Thyroid gland (tissue), 4 donors: ENCODE measurements at regions not wholly inside any gene's neighbourhood (a gene's known extent, or its start where the extent isn't known, plus 50 kb on each side); places are given as distances from the start of the nearest gene placed in this dataset.
"Not testable (repeated sequence)": the region's sequence is repeated elsewhere in the genome, so short reads cannot be mapped to it uniquely, and the experiment has no call there.

ENCODE experiments used
- DNase-seq, 2 donors: peaks; one replicate each; pipeline ENCODE4 v3.0.0-alpha.2; 2019
- H3K27ac ChIP-seq, 3 donors: fragments of 200-600 bp; sonication (generic); 1 replicate in 2 of 3; 2 replicates in 1 of 3; pipeline ENCODE4 v1.5.1; 2016 to 2019; ENCODE audit warnings: mild to moderate bottlenecking in 1 of 3, moderate library complexity in 1 of 3
- H3K27me3 ChIP-seq: fragments of 200-600 bp; sonication (generic); one replicate; pipeline ENCODE4 v1.5.1; 2019
- H3K36me3 ChIP-seq, 2 donors: fragments of 200-600 bp; sonication (generic); one replicate each; pipeline ENCODE4 v1.5.1; 2016 to 2019
- H3K4me1 ChIP-seq, 2 donors: fragments of 200-600 bp; sonication (generic); one replicate each; pipeline ENCODE4 v1.5.1; 2017 to 2019
- H3K4me3 ChIP-seq, 3 donors: fragments of 200-600 bp; sonication (generic); replicated peaks in 1 of 3; 1 replicate in 2 of 3; 2 replicates in 1 of 3; pipeline ENCODE4 v1.5.1; 2016; ENCODE audit warnings: mild to moderate bottlenecking in 1 of 3
- H3K9me3 ChIP-seq: fragments of 200-600 bp; sonication (generic); one replicate; pipeline ENCODE4 v1.5.1; 2017
- POLR2A ChIP-seq, 2 donors: fragments of 450-650 bp; IDR thresholded peaks; one replicate each; pipeline ENCODE4 v1.6.1; 2017; ENCODE audit warnings: antibody characterized with exemption in 2 of 2, mild to moderate bottlenecking in 2 of 2, moderate library complexity in 1 of 2
- WGBS, 2 donors: methylation state at CpG; one replicate each; pipeline ENCODE4 v1.1.5; 2017; 5-methylcytosine and 5-hydroxymethylcytosine counted together
- intact Hi-C: fragments of 100-400 bp; cut with DNase I; formaldehyde crosslinking; loops from one replicate; pipeline ENCODE4 v1.15.1; 2023
- TF ChIP-seq, protein P1 (sequence below), 6 experiments: fragments of 200-600 bp in 3 of 6; fragments of 450-650 bp in 3 of 6; sonication (generic) in 3 of 6; IDR thresholded peaks; one replicate each; pipeline ENCODE4 v1.5.1; 2016 to 2019; ENCODE audit warnings: antibody characterized with exemption in 6 of 6, mild to moderate bottlenecking in 2 of 6, inconsistent platforms in 1 of 6, moderate library complexity in 1 of 6

DNA sequence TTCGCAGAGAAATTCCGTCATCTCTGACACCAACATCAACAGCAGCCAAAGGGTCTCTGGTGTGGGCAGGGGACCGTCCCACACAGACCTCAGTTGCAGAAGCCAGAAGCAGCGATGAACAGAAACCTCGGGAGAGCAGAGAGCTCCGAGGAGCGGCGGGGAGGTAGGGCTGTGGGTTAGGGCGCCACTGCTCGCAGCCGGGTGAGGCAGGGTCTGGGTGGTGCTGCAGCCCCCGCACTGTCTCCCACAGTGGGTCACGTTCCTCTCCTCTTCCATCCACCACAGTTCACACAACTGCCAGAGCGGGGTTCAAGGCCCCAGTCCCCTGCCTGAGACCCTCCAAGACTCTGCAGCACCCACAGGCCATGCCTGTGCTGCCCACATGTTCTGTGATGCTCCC is 99.9 kb downstream of the OLFM1 start:
- DNase-seq: no peak
- no peak overlapping the region for H3K27ac ChIP-seq
- WGBS, 2 donors: 71 to 73% methylated on average over 10 to 13 of the region's 14 CpGs
- H3K4me3 ChIP-seq: no peak overlapping the region
- H3K9me3 ChIP-seq: no peaks in the 10 kb centered on the region
- intact Hi-C loops: no loop called here
- H3K36me3 ChIP-seq: no peaks in the 10 kb centered on the region
- H3K27me3 ChIP-seq: no peaks in the 10 kb centered on the region
- peaks cover 0 to 3% of the 10 kb centered on the region in 2 donors for H3K4me1 ChIP-seq
- TF ChIP-seq, protein P1, sequence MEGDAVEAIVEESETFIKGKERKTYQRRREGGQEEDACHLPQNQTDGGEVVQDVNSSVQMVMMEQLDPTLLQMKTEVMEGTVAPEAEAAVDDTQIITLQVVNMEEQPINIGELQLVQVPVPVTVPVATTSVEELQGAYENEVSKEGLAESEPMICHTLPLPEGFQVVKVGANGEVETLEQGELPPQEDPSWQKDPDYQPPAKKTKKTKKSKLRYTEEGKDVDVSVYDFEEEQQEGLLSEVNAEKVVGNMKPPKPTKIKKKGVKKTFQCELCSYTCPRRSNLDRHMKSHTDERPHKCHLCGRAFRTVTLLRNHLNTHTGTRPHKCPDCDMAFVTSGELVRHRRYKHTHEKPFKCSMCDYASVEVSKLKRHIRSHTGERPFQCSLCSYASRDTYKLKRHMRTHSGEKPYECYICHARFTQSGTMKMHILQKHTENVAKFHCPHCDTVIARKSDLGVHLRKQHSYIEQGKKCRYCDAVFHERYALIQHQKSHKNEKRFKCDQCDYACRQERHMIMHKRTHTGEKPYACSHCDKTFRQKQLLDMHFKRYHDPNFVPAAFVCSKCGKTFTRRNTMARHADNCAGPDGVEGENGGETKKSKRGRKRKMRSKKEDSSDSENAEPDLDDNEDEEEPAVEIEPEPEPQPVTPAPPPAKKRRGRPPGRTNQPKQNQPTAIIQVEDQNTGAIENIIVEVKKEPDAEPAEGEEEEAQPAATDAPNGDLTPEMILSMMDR (IDR thresholded peaks at IDR 0.05): no peak
- TF ChIP-seq POLR2A (IDR thresholded peaks at IDR 0.05): no peak

DNA sequence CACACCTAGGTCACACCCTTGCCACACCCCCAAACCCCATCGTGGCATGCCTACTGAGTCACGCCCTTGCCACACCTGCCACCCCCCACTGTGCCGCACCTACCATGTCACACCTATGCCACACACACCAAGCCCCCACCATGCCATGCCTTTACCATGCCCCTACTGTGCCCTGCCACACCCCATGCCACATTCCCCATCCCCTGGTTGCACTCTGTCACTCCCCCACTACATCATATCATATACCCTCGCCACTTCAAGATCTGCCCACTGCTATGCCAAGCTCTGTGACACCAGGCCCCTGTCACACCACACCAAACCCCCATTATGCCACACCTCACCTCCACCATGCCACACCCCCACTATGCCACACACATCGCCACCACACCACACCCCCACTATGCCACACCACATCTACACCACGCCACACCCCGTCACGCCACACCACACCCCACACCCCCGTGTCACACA is 101.2 kb downstream of the OLFM1 start:
- H3K4me1 ChIP-seq: peaks cover 0 to 3% of the 10 kb centered on the region in 2 donors
- intact Hi-C loops: no loop called here
- TF ChIP-seq, protein P1 (IDR thresholded peaks at IDR 0.05): no peak
- no peak for TF ChIP-seq POLR2A (IDR thresholded peaks at IDR 0.05)
- H3K27ac ChIP-seq: no peak overlapping the region
- DNase-seq: no peak
- no peak overlapping the region for H3K4me3 ChIP-seq
- no peaks in the 10 kb centered on the region for H3K27me3 ChIP-seq
- WGBS, 2 donors: 88 to 90% methylated on average over 9 of the region's 9 CpGs
- H3K36me3 ChIP-seq: no peaks in the 10 kb centered on the region
- no peaks in the 10 kb centered on the region for H3K9me3 ChIP-seq

DNA sequence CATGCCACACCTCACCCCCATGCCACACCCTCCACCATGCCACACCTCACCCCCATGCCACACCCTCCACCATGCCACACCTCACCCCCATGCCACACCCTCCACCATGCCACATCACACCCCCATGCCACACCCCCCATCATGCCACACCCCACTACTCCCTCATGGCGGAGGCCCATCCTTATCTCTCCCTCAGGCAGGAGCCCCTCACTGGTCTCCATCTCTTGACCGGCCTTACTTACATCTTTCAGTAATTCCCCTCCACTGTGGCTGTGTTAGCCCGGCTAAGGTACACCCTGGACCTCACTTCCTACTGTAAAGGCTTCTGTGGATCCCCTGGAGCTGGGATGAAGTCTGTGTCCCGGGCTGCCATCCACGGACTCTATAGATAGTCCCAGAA is 102.0 kb downstream of the OLFM1 start:
- intact Hi-C loops: no loop called here
- H3K4me1 ChIP-seq: peaks cover 0 to 3% of the 10 kb centered on the region in 2 donors
- H3K27ac ChIP-seq: no peak overlapping the region
- no peaks in the 10 kb centered on the region for H3K9me3 ChIP-seq
- DNase-seq: no peak
- no peak for TF ChIP-seq POLR2A (IDR thresholded peaks at IDR 0.05)
- TF ChIP-seq, protein P1 (IDR thresholded peaks at IDR 0.05): no peak
- WGBS, 2 donors: 92 to 96% methylated on average over 5 of the region's 5 CpGs
- H3K36me3 ChIP-seq: no peaks in the 10 kb centered on the region
- H3K27me3 ChIP-seq: no peaks in the 10 kb centered on the region
- H3K4me3 ChIP-seq: no peak overlapping the region

DNA sequence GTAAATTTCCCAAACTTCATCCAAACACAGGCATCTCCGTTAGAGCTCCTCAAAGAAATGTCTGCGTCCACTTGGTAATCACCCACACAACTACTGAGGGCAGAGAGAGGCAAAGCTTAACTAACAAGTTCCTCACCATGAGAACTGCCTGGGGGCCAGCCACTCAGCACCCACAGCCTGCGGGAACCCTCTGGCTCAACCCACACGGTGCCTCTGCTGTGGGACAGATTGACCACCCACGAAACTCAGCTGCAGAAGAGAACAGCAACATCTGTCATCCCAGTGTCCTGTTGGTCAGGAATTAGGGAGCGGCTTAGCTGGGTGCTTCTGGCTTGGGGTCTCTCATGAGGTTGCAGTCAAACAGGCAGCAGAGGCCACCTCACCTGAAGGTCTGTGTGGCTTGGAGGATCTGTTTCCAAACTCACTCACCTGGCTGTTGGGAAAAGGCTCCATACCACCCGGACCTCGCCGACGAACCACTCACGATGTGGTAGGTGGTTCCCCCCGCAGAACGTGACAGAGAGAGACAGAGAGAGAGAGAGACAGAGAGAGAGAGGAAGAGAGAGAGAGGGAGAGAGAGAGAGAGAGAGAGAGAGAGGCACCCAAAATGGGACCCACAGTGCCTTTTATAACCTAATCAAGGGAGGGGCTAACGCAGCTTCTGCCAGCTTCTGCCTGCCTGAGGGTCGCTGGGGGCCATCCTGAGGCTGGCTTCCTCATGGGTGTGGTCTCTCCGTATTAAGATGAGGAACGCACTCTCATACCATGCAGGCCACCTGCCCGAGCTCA is 103.5 kb downstream of the OLFM1 start:
- intact Hi-C loops: no loop called here
- Histone ChIP-seq H3K4me3 (no peak overlapping the region), H3K27ac (no peak overlapping the region), H3K9me3 (no peaks in the 10 kb centered on the region), H3K27me3 (no peaks in the 10 kb centered on the region), H3K36me3 (no peaks in the 10 kb centered on the region), H3K4me1 (peaks cover 0 to 3% of the 10 kb centered on the region in 2 donors)
- no peak for DNase-seq
- no peak for TF ChIP-seq POLR2A (IDR thresholded peaks at IDR 0.05)
- TF ChIP-seq, protein P1 (IDR thresholded peaks at IDR 0.05): no peak
- WGBS, 2 donors: 80 to 92% methylated on average over 14 to 17 of the region's 18 CpGs

DNA sequence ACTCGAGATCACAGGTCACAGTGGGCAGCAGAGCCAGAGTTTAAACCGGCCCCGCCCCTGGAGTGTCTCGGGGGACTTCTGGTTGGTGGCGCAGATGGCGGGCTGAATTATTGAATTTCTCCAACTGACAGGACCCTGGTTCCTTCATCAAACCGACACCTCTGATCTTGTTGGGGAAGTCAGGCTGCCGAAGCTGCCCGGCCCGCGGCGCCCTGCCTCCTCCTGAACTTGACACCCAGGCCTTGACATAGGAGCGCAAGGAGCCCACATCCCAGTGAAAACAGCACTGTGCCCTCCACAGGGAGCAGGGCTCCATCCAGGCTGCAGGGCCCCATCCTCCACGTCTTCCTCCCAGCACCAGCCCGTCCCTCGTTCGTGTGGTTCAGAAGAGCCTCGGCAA is 105.2 kb downstream of the OLFM1 start:
- DNase-seq: no peak
- no peaks in the 10 kb centered on the region for H3K4me1 ChIP-seq
- H3K27ac ChIP-seq: no peak overlapping the region
- TF ChIP-seq, protein P1 (IDR thresholded peaks at IDR 0.05): no peak
- no peak for TF ChIP-seq POLR2A (IDR thresholded peaks at IDR 0.05)
- H3K27me3 ChIP-seq: no peaks in the 10 kb centered on the region
- H3K36me3 ChIP-seq: no peaks in the 10 kb centered on the region
- no peaks in the 10 kb centered on the region for H3K9me3 ChIP-seq
- intact Hi-C loops: no loop called here
- H3K4me3 ChIP-seq: no peak overlapping the region
- 68 to 71% methylated on average over 11 to 14 of the region's 18 CpGs for WGBS, 2 donors

DNA sequence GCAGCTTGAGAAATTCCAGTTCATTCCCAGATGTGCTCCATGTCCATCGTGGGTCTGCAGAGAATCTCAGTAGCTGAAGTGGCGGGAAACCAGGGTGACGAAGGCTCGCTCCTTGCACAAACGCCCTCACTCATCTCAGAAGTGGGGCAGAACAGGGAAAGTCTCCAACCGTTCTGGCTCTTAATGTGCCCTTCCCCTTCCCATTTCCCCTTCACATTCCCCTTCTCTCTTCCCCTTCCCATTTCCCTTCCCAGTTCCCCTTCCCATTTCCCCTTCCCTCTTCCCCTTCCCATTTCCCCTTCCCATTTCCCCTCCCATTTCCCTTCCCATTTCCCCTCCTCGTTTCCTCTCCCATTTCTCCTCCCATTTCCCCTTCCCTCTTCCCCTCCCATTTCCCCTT is 108.5 kb downstream of the OLFM1 start:
- not testable (repeated sequence) for H3K9me3 ChIP-seq

More for the DNA sequence above, 108.5 kb downstream of the OLFM1 start:
- intact Hi-C loops, H3K27ac ChIP-seq, DNase-seq, H3K4me1 ChIP-seq, H3K36me3 ChIP-seq, H3K4me3 ChIP-seq, H3K27me3 ChIP-seq: not testable (repeated sequence)
- WGBS, 2 donors: 67 to 70% methylated on average over 6 to 7 of the region's 7 CpGs
